Esophagus squamous epithelium (tissue), 5 donors: ENCODE measurements at regions not wholly inside any gene's neighbourhood (a gene's known extent, or its start where the extent isn't known, plus 50 kb on each side); places are given as distances from the start of the nearest gene placed in this dataset.

Experiments used
- DNase-seq: peaks from one replicate; lab custom pipeline; 2025; lab: John Stamatoyannopoulos, UW
- H3K27ac ChIP-seq, 4 donors: fragments of 200-600 bp; sonication (generic); one replicate each; pipeline ENCODE4 v1.5.1; 2016 to 2019; ENCODE audit warnings: mild to moderate bottlenecking in 1 of 4
- H3K27me3 ChIP-seq, 4 donors: fragments of 200-600 bp; sonication (generic); 1 replicate in 3 of 4; 2 replicates in 1 of 4; pipeline versions ENCODE4 v1.5.1 to v1.6.0; 2017 to 2021; ENCODE audit warnings: antibody characterized with exemption in 1 of 4
- H3K36me3 ChIP-seq, 3 donors: fragments of 200-600 bp; sonication (generic); one replicate each; pipeline ENCODE4 v1.5.1; 2016 to 2019
- H3K4me1 ChIP-seq, 3 donors: fragments of 200-600 bp; sonication (generic); one replicate each; pipeline ENCODE4 v1.5.1; 2017 to 2019
- H3K4me3 ChIP-seq, 4 donors: fragments of 200-600 bp; sonication (generic); 1 replicate in 3 of 4; 2 replicates in 1 of 4; pipeline ENCODE4 v1.5.1; 2016 to 2019; ENCODE audit warnings: mild to moderate bottlenecking in 2 of 4, moderate library complexity in 1 of 4
- H3K9me3 ChIP-seq, 3 donors: fragments of 200-600 bp; sonication (generic); one replicate each; pipeline ENCODE4 v1.5.1; 2016 to 2019
- CTCF ChIP-seq, 6 experiments: fragments of 450-650 bp in 4 of 6; fragments of 200-600 bp in 2 of 6; sonication (generic) in 2 of 6; IDR thresholded peaks; one replicate each; pipeline ENCODE4 v1.5.1; 2016 to 2019; ENCODE audit warnings: antibody characterized with exemption in 6 of 6, mild to moderate bottlenecking in 4 of 6, moderate library complexity in 4 of 6
- POLR2A ChIP-seq, 4 donors: fragments of 450-650 bp; IDR thresholded peaks; one replicate each; pipeline ENCODE4 v1.6.1; 2017; ENCODE audit warnings: antibody characterized with exemption in 4 of 4, mild to moderate bottlenecking in 4 of 4, moderate library complexity in 3 of 4
- WGBS, 2 donors: methylation state at CpG; one replicate each; pipeline ENCODE4 v1.1.5; 2018; 5-methylcytosine and 5-hydroxymethylcytosine counted together
- intact Hi-C: fragments of 100-400 bp; cut with DNase I; formaldehyde crosslinking; loops from one replicate; pipeline ENCODE4 v1.15.0; 2022
- donor health status: DM: yes; HTN: yes; CAD: no.

GRCh38 chr2:65662654-65663432 lies 230.4 kb upstream of the SPRED2 start:
- Histone ChIP-seq H3K4me3 (peak overlapping the region in 1 of 4 donors; percentile 3), H3K27me3 (peaks cover 0 to 3% (median 0%) of the 10 kb centered on the region in 4 donors), H3K4me1 (peaks cover 0 to 13% (median 0%) of the 10 kb centered on the region in 3 donors), H3K27ac (peak overlapping the region in 1 of 4 donors; percentile 21), H3K36me3 (no peaks in the 10 kb centered on the region), H3K9me3 (no peaks in the 10 kb centered on the region)
- TF ChIP-seq POLR2A (IDR thresholded peaks at IDR 0.05) (no peak), CTCF (IDR thresholded peaks at IDR 0.05) (no peak)
- WGBS, 2 donors: 53 to 61% methylated on average over 17 of the region's 17 CpGs
- intact Hi-C loops: no loop called here
- DNase-seq: no peak

DNA sequence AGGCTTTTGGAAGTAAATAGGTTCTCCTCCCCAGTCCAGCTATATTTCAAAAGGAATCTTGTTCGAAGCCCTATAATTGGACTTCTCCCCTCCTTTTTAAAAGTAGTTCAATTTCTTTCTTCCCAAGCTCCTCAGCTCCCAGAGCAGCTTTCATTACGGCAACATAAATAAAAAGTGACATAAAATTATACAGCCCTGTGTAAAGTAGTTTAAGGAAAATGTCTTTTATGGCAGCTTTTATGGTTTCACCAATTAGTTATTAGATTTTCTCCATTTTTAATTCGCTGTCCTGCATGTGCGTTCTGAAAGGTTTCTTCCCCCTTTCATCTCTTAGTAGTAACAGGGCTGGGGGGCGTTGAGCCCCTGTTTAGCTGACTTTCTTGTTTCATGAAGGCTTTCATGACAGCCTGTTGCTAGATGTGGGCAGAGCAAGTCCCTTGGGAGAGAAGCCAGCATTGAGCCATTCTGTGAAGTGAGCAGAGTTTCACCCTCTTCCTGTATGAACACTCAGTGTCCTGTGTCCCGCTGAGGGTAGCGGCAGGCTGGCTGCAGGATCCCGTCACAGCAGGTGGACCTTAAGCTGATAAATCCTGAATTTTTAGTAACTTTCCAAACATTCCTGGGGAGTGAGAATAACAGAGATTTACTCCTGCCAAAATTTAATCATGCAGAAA lies 229.7 kb upstream of the SPRED2 start:
- Histone ChIP-seq H3K9me3 (no peaks in the 10 kb centered on the region), H3K4me1 (peaks cover 0 to 13% (median 0%) of the 10 kb centered on the region in 3 donors), H3K27ac (peak overlapping the region in 1 of 4 donors; percentile 17), H3K4me3 (peak overlapping the region in 1 of 4 donors; percentile 3), H3K36me3 (no peaks in the 10 kb centered on the region), H3K27me3 (peaks cover 0 to 3% (median 0%) of the 10 kb centered on the region in 4 donors)
- WGBS, 2 donors: 50 to 70% methylated on average over 6 to 8 of the region's 8 CpGs
- TF ChIP-seq CTCF (IDR thresholded peaks at IDR 0.05): no peak
- no peak for TF ChIP-seq POLR2A (IDR thresholded peaks at IDR 0.05)
- no peak for DNase-seq
- intact Hi-C loops: no loop called here

DNA sequence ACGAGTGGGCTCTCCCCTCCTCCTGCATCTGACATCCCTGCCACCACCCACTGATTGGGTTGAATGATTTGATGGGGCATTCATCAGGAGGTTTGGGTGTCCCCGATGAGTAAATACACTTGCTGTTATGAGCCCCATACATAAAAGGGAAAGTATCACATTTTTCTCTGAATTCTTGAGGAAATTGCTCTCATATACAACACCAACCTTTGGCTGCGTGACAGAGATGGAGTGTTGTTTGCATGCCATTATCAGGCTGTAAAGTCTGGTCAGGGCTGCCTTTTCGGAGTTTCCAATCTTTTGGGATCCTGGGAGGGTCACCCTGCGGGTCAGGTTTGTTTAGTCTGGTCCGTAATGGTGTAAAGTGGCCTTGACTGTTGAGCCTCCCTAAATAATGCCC lies 227.9 kb upstream of the SPRED2 start:
- WGBS, 2 donors: 50 to 79% methylated on average over 5 to 6 of the region's 6 CpGs
- DNase-seq: no peak

GRCh38 chr2:65658881-65659280 lies 226.5 kb upstream of the SPRED2 start:
- Histone ChIP-seq H3K27ac (no peak overlapping the region), H3K36me3 (no peaks in the 10 kb centered on the region), H3K9me3 (no peaks in the 10 kb centered on the region), H3K4me3 (no peak overlapping the region), H3K27me3 (no peaks in the 10 kb centered on the region), H3K4me1 (peaks cover 0 to 13% (median 0%) of the 10 kb centered on the region in 3 donors)
- WGBS, 2 donors: 77 to 84% methylated on average over 2 of the region's 2 CpGs
- DNase-seq: no peak
- TF ChIP-seq CTCF (IDR thresholded peaks at IDR 0.05) (no peak), POLR2A (IDR thresholded peaks at IDR 0.05) (no peak)
- intact Hi-C loops: no loop called here

More for the DNA sequence above, 227.9 kb upstream of the SPRED2 start:
- Histone ChIP-seq H3K4me3 (no peak overlapping the region), H3K9me3 (no peaks in the 10 kb centered on the region), H3K36me3 (no peaks in the 10 kb centered on the region), H3K27ac (no peak overlapping the region), H3K27me3 (peaks cover 0 to 3% (median 0%) of the 10 kb centered on the region in 4 donors), H3K4me1 (peaks cover 0 to 13% (median 0%) of the 10 kb centered on the region in 3 donors)
- TF ChIP-seq POLR2A (IDR thresholded peaks at IDR 0.05): no peak
- no peak for TF ChIP-seq CTCF (IDR thresholded peaks at IDR 0.05)
- intact Hi-C loops: no loop called here

GRCh38 chr2:65658266-65658665 lies 225.9 kb upstream of the SPRED2 start:
- no peak for TF ChIP-seq POLR2A (IDR thresholded peaks at IDR 0.05)
- TF ChIP-seq CTCF (IDR thresholded peaks at IDR 0.05): no peak
- Histone ChIP-seq H3K27me3 (no peaks in the 10 kb centered on the region), H3K36me3 (no peaks in the 10 kb centered on the region), H3K27ac (no peak overlapping the region), H3K4me3 (no peak overlapping the region), H3K4me1 (peaks cover 0 to 13% (median 0%) of the 10 kb centered on the region in 3 donors), H3K9me3 (no peaks in the 10 kb centered on the region)
- 61 to 87% methylated on average over 3 of the region's 3 CpGs for WGBS, 2 donors
- DNase-seq: no peak
- intact Hi-C loops: no loop called here
